Progenitor cell of endocrine pancreas (in vitro differentiated cells): ENCODE measurements at regions not wholly inside any gene's neighbourhood (a gene's known extent, or its start where the extent isn't known, plus 50 kb on each side); places are given as distances from the start of the nearest gene placed in this dataset.

Source experiments
- DNase-seq: peaks from one replicate; pipeline ENCODE4 v3.0.0; 2021; ENCODE audit warnings: low spot score; ENCODE audit not compliant: unreplicated experiment
- H3K27ac Mint-ChIP-seq: 2 replicates; pipeline ENCODE4 v1.8.0; 2021; ENCODE audit warnings: mild to moderate bottlenecking, moderate library complexity, mixed read lengths
- H3K27me3 Mint-ChIP-seq: 2 replicates; pipeline ENCODE4 v1.8.0; 2021; ENCODE audit warnings: mixed read lengths
- H3K36me3 Mint-ChIP-seq: 2 replicates; pipeline ENCODE4 v1.8.0; 2022; ENCODE audit warnings: mixed read lengths; ENCODE audit not compliant: insufficient read depth
- H3K4me1 Mint-ChIP-seq: 2 replicates; pipeline ENCODE4 v1.8.0; 2021; ENCODE audit warnings: low read depth, mixed read lengths
- H3K4me3 Mint-ChIP-seq: 2 replicates; pipeline ENCODE4 v1.8.0; 2021; ENCODE audit warnings: low read depth, mild to moderate bottlenecking, moderate library complexity, mixed read lengths
- H3K9me3 Mint-ChIP-seq: 2 replicates; pipeline ENCODE4 v1.8.0; 2021; ENCODE audit warnings: low read depth, mixed read lengths
- TF ChIP-seq, protein P1 (sequence below): fragments of 200-600 bp; sonication (generic); IDR thresholded peaks from one replicate; pipeline ENCODE4 v1.5.0; 2021; ENCODE audit warnings: antibody characterized with exemption, mild to moderate bottlenecking; ENCODE audit not compliant: unreplicated experiment

DNA sequence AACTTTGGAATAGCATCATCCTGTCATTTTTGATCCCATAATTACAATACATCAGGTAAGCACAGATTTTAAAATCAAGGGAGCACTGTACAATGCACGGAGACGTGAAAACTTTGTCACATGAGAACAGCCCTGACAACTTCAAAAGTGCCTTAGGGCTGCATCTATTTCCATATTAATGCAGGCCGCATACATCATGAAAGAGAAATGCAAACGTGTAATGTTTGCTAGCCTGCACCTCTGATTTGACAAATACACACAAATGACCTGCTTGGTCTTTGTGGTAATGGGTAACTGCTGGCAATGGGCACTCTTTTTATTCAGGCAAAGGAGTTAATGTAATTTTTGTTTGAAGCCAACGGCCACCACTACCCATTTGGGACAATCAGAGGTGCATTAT is 202.0 kb upstream of the EPHA4 start:
- Mint-ChIP-seq H3K27ac (no peak overlapping the region), H3K4me3 (no peak overlapping the region), H3K27me3 (no peaks in the 10 kb centered on the region), H3K9me3 (no peaks in the 10 kb centered on the region), H3K36me3 (no peaks in the 10 kb centered on the region), H3K4me1 (peaks cover 11% of the 10 kb centered on the region)
- TF ChIP-seq, protein P1, sequence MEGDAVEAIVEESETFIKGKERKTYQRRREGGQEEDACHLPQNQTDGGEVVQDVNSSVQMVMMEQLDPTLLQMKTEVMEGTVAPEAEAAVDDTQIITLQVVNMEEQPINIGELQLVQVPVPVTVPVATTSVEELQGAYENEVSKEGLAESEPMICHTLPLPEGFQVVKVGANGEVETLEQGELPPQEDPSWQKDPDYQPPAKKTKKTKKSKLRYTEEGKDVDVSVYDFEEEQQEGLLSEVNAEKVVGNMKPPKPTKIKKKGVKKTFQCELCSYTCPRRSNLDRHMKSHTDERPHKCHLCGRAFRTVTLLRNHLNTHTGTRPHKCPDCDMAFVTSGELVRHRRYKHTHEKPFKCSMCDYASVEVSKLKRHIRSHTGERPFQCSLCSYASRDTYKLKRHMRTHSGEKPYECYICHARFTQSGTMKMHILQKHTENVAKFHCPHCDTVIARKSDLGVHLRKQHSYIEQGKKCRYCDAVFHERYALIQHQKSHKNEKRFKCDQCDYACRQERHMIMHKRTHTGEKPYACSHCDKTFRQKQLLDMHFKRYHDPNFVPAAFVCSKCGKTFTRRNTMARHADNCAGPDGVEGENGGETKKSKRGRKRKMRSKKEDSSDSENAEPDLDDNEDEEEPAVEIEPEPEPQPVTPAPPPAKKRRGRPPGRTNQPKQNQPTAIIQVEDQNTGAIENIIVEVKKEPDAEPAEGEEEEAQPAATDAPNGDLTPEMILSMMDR, result no peak
- no peak for DNase-seq

DNA sequence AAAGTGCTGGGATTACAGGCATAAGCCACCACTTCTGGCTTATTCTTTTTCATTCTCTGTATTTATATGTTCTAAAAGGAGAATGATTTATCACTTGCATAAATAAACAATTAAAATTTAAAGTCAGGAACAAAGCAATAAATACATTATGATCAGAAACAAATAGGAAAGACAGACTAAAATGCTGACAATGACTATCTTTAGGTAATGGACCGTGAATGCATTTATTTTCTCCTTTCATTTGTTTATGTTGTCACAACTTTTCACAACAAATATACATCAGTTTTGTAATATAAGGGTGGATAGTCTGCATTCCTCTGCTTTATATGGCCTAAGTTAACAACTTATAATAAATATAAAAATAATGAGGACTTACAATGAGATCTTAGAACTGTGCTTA is 199.2 kb upstream of the EPHA4 start:
- no peaks in the 10 kb centered on the region for H3K9me3 Mint-ChIP-seq
- H3K4me3 Mint-ChIP-seq, result no peak overlapping the region
- H3K4me1 Mint-ChIP-seq, result peaks cover 18% of the 10 kb centered on the region
- H3K27me3 Mint-ChIP-seq, result no peaks in the 10 kb centered on the region
- DNase-seq, result no peak
- TF ChIP-seq, protein P1, result no peak
- no peak overlapping the region for H3K27ac Mint-ChIP-seq
- no peaks in the 10 kb centered on the region for H3K36me3 Mint-ChIP-seq

DNA sequence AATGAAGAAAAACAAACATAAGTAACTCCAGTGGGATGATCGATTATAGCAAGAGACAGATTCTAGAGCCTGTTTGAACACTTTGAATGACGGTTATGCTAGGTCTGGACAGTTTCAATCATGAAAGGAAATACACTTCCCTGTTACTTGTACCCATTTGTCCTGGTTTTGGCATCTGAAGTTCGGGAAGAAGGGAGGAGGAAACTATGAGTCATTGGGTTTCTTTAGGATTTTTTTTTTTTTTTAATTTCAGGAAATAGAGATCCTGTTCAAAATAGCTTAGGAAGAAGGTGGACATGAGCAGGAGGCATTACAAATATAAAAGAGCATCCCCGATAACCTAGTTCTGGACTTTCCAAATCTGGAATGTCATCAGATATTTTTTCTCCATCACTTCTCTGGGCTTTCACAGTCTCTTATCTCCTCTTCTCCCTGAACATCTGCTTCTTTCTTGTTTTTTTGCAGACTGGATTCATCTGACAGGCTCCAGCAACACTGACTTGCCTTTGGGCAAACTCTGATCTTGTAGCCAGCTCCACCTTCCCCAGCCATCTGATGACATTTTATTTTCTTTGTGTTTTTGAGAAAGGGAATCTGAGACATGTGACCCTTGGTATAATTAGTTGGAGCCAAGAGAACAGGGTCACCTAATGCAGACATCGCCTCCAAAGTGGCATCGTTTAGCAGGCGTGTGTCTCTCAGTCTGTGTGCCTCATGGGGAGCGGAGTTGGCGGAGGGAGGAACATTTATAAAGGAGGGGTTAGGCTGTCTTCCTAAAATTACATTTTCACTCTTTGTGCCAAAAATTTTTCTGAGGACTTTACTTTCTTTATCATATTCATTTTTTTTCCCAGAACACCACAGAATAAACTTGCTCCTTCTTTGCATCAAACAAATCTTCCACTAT is 195.3 kb upstream of the EPHA4 start:
- no peak for DNase-seq
- Mint-ChIP-seq H3K9me3 (no peaks in the 10 kb centered on the region), H3K27me3 (no peaks in the 10 kb centered on the region), H3K4me1 (peaks cover 15% of the 10 kb centered on the region), H3K36me3 (no peaks in the 10 kb centered on the region), H3K4me3 (no peak overlapping the region), H3K27ac (no peak overlapping the region)
- TF ChIP-seq, protein P1, result no peak

DNA sequence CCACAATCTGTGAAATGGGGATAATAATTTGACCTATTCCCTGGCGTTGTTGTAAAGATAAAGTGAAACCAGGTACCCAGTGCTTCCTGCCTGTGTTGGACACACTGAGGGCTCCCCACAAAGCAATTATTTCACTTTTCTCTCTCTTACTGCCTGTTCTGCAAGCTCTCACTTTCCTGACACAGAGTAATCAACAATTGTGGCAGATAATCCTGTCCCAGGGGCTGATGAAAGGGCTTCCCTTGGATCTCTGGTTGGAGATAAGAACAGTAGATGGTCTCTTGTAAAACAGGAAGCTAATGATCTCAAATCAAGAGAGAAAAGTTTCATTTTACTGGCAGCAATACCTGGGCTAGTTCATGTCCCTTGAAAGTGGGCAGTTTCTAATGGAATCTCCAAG is 190.4 kb upstream of the EPHA4 start:
- no peak overlapping the region for H3K27ac Mint-ChIP-seq
- no peak for DNase-seq
- H3K9me3 Mint-ChIP-seq, result no peaks in the 10 kb centered on the region
- H3K27me3 Mint-ChIP-seq, result no peaks in the 10 kb centered on the region
- no peak overlapping the region for H3K4me3 Mint-ChIP-seq
- TF ChIP-seq, protein P1, result no peak
- peaks cover 1% of the 10 kb centered on the region for H3K4me1 Mint-ChIP-seq
- H3K36me3 Mint-ChIP-seq, result no peaks in the 10 kb centered on the region

DNA sequence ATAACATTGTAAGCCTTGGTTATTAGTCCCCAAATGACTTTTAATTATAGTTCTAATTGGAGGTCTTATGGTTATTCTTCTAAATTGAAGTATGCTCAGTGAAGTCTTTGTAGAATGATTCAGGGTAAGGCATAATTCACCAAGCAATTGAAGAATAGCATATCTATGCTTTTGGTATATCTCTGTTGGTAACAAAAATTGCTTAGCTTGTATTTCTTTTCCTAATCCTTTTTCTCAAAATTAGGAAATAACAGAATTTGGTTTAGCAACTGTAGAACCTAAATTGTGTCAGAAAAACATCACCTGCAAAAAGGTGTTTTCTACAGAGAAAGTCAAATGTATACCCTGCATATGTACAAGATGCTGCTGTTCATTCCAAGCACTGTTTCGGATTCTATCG is 189.2 kb upstream of the EPHA4 start:
- no peak for DNase-seq
- Mint-ChIP-seq H3K4me1 (no peaks in the 10 kb centered on the region), H3K27me3 (no peaks in the 10 kb centered on the region), H3K9me3 (no peaks in the 10 kb centered on the region), H3K4me3 (no peak overlapping the region), H3K36me3 (no peaks in the 10 kb centered on the region), H3K27ac (no peak overlapping the region)
- TF ChIP-seq, protein P1, result no peak
